Body of pancreas (tissue), 4 donors: ENCODE measurements at regions not wholly inside any gene's neighbourhood (a gene's known extent, or its start where the extent isn't known, plus 50 kb on each side); places are given as distances from the start of the nearest gene placed in this dataset.

Source experiments
- ATAC-seq: fragments of 150-250 bp; one replicate; pipeline ENCODE4 v1.9.1; 2016
- DNase-seq, 4 donors: peaks; one replicate each; pipeline ENCODE4 v3.0.0-alpha.2; 2019
- H3K27ac ChIP-seq, 4 donors: fragments of 200-600 bp; sonication (generic); 1 replicate in 3 of 4; 2 replicates in 1 of 4; pipeline versions ENCODE4 v1.5.1 to v1.6.1; 2016 to 2019; ENCODE audit warnings: mild to moderate bottlenecking in 1 of 4, mixed read lengths in 1 of 4, moderate library complexity in 1 of 4
- H3K27me3 ChIP-seq, 2 donors: fragments of 200-600 bp; sonication (generic); one replicate each; pipeline ENCODE4 v1.6.0; 2016; ENCODE audit warnings: mild to moderate bottlenecking in 1 of 2
- H3K36me3 ChIP-seq, 2 donors: fragments of 200-600 bp; sonication (generic); replicated peaks in 1 of 2; 2 replicates each; pipeline ENCODE4 v1.5.1; 2016; ENCODE audit warnings: low read depth in 2 of 2; ENCODE audit not compliant: insufficient read depth in 1 of 2
- H3K4me1 ChIP-seq: fragments of 200-600 bp; sonication (generic); one replicate; pipeline ENCODE4 v1.6.0; 2016
- H3K4me3 ChIP-seq, 2 donors: fragments of 200-600 bp; sonication (generic); 1 replicate in 1 of 2; 2 replicates in 1 of 2; pipeline ENCODE4 v1.5.1; 2016 to 2019
- H3K9me3 ChIP-seq, 3 donors: fragments of 200-600 bp; sonication (generic); 1 replicate in 2 of 3; 2 replicates in 1 of 3; pipeline ENCODE4 v1.5.1; 2016
- POLR2A ChIP-seq, 3 donors: fragments of 450-650 bp; IDR thresholded peaks; one replicate each; pipeline ENCODE4 v1.6.1; 2016; ENCODE audit warnings: antibody characterized with exemption in 3 of 3, mild to moderate bottlenecking in 2 of 3
- WGBS, 2 donors: methylation state at CpG; one replicate each; pipeline ENCODE4 v1.1.5; 2017; 5-methylcytosine and 5-hydroxymethylcytosine counted together
- intact Hi-C: fragments of 100-400 bp; cut with DNase I; formaldehyde crosslinking; loops from one replicate; pipeline ENCODE4 v1.15.1; 2023
- TF ChIP-seq, protein P1 (sequence below), 7 experiments: fragments of 450-650 bp in 4 of 7; fragments of 200-600 bp in 3 of 7; sonication (generic) in 3 of 7; IDR thresholded peaks; one replicate each; pipeline ENCODE4 v1.5.1; 2016 to 2019; ENCODE audit warnings: antibody characterized with exemption in 7 of 7

GRCh38 chr16:26197707-26198106, 505.9 kb downstream of the HS3ST4 start:
- no peaks in the 10 kb centered on the region for H3K4me1 ChIP-seq
- H3K9me3 ChIP-seq, result no peaks in the 10 kb centered on the region
- H3K4me3 ChIP-seq, result no peak overlapping the region
- ATAC-seq (no peak), DNase-seq (no peak)
- WGBS, 2 donors, result 18 to 27% methylated on average over 4 of the region's 4 CpGs
- TF ChIP-seq, protein P1, sequence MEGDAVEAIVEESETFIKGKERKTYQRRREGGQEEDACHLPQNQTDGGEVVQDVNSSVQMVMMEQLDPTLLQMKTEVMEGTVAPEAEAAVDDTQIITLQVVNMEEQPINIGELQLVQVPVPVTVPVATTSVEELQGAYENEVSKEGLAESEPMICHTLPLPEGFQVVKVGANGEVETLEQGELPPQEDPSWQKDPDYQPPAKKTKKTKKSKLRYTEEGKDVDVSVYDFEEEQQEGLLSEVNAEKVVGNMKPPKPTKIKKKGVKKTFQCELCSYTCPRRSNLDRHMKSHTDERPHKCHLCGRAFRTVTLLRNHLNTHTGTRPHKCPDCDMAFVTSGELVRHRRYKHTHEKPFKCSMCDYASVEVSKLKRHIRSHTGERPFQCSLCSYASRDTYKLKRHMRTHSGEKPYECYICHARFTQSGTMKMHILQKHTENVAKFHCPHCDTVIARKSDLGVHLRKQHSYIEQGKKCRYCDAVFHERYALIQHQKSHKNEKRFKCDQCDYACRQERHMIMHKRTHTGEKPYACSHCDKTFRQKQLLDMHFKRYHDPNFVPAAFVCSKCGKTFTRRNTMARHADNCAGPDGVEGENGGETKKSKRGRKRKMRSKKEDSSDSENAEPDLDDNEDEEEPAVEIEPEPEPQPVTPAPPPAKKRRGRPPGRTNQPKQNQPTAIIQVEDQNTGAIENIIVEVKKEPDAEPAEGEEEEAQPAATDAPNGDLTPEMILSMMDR (IDR thresholded peaks at IDR 0.05), result no peak
- no peak for TF ChIP-seq POLR2A (IDR thresholded peaks at IDR 0.05)
- intact Hi-C loops, result no loop called here
- no peaks in the 10 kb centered on the region for H3K36me3 ChIP-seq
- no peak overlapping the region for H3K27ac ChIP-seq
- peaks cover 0 to 4% of the 10 kb centered on the region in 2 donors for H3K27me3 ChIP-seq

DNA sequence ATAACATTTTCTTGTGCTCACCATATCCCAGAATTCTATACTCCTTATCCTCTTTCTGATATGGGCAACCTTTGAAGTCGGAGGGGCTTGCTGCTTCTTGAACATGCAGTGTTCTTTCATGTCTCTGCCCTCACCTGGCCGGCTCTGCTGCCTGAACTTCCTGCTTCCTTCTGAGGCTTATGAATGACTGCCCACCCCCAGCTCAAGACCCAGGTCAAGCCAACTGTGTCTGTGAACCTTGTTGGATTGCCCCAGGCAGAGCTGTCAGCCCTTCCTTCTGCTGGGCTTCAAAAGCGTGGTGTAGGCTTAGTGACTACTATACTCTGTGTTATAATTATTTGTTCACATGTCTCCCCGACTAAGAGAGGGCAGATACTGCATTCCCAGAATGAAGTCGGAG, 506.5 kb downstream of the HS3ST4 start:
- H3K27ac ChIP-seq, result no peak overlapping the region
- H3K9me3 ChIP-seq, result no peaks in the 10 kb centered on the region
- no peaks in the 10 kb centered on the region for H3K36me3 ChIP-seq
- intact Hi-C loops, result no loop called here
- H3K4me3 ChIP-seq, result no peak overlapping the region
- H3K4me1 ChIP-seq, result no peaks in the 10 kb centered on the region
- ATAC-seq (no peak), DNase-seq (no peak)
- WGBS, 2 donors, result 24 to 30% methylated on average over 5 of the region's 5 CpGs
- TF ChIP-seq POLR2A (IDR thresholded peaks at IDR 0.05), result no peak
- TF ChIP-seq, protein P1 (IDR thresholded peaks at IDR 0.05), result no peak
- peaks cover 0 to 4% of the 10 kb centered on the region in 2 donors for H3K27me3 ChIP-seq

DNA sequence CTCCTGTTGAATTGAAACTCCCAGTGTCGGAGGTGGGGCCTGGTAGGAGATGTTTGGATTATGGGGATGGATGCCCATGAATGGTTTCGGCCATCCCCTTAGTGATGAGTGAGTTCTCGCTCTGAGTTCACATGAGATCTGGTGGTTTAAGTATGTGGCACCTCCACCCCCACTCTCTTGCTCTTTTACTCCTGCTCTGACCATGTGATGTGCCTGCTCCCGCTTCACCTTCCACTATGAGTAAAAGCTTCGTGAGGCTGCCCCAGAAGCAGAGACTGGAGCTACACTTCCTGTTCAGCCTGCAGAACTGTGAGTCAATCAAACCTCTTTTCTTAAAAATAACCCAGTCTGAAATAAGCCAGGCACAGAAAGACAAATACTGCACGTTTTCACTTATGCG, 512.4 kb downstream of the HS3ST4 start:
- 57 to 64% methylated on average over 7 of the region's 7 CpGs for WGBS, 2 donors
- H3K9me3 ChIP-seq, result no peaks in the 10 kb centered on the region
- ATAC-seq (no peak), DNase-seq (no peak)
- no peak overlapping the region for H3K27ac ChIP-seq
- H3K27me3 ChIP-seq, result peaks cover 0 to 4% of the 10 kb centered on the region in 2 donors
- H3K36me3 ChIP-seq, result no peaks in the 10 kb centered on the region
- intact Hi-C loops, result no loop called here
- no peak overlapping the region for H3K4me3 ChIP-seq
- no peak for TF ChIP-seq POLR2A (IDR thresholded peaks at IDR 0.05)
- TF ChIP-seq, protein P1 (IDR thresholded peaks at IDR 0.05), result no peak
- H3K4me1 ChIP-seq, result no peaks in the 10 kb centered on the region

DNA sequence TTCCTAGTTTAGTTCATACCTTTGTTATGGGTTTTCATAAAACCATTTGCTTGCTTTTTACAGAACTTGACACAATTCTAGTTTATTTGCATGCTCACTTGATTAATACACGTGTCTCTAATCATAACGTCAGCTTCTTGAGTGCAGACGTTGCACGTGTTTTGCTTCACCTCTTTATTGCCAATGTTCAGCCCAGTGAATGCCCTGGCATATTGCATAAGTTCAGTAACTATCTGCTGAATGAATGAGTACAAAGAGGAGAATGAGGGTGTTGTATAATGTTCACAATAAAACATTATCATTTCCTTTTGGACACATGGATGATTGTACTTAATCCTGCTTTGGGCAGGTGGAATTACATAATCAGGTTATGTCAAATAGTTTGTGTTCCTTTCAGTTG, 519.8 kb downstream of the HS3ST4 start:
- 13 to 24% methylated on average over 4 of the region's 4 CpGs for WGBS, 2 donors
- ATAC-seq (no peak), DNase-seq (no peak)
- H3K27me3 ChIP-seq, result no peaks in the 10 kb centered on the region
- no peak overlapping the region for H3K27ac ChIP-seq
- no peaks in the 10 kb centered on the region for H3K4me1 ChIP-seq
- H3K36me3 ChIP-seq, result no peaks in the 10 kb centered on the region
- no peaks in the 10 kb centered on the region for H3K9me3 ChIP-seq
- intact Hi-C loops, result no loop called here
- TF ChIP-seq, protein P1 (IDR thresholded peaks at IDR 0.05), result no peak
- no peak for TF ChIP-seq POLR2A (IDR thresholded peaks at IDR 0.05)
- no peak overlapping the region for H3K4me3 ChIP-seq

DNA sequence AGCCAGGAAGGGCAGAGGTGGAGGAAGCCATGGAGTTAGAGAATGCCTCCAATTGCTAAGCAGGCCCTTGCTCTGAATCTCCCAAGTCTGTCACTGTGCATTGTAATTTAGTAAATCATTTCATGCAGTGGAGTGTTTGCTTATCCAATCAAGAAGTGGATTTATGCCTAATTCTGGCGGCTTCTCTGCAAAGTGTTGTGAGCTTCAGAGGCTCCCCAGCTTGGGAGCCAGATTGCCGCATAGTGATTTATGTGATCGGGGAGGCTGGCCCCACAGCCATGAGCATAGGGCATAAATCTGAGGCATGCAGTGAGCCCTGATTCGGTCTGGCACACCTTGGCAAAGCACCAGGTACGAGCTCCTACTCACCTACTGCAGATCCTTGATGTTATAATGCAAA, 520.8 kb downstream of the HS3ST4 start:
- Histone ChIP-seq H3K27ac (no peak overlapping the region), H3K36me3 (no peaks in the 10 kb centered on the region), H3K4me3 (no peak overlapping the region), H3K27me3 (no peaks in the 10 kb centered on the region), H3K9me3 (no peaks in the 10 kb centered on the region), H3K4me1 (no peaks in the 10 kb centered on the region)
- ATAC-seq, result no peak
- WGBS, 2 donors, result 30 to 36% methylated on average over 4 to 5 of the region's 5 CpGs
- DNase-seq, result no peak
- TF ChIP-seq, protein P1 (IDR thresholded peaks at IDR 0.05), result no peak
- no peak for TF ChIP-seq POLR2A (IDR thresholded peaks at IDR 0.05)
- intact Hi-C loops, result no loop called here
